ENCODE measurements at regions not wholly inside any gene's neighbourhood (a gene's known extent, or its start where the extent isn't known, plus 50 kb on each side); places are given as distances from the start of the nearest gene placed in this dataset.

DNA sequence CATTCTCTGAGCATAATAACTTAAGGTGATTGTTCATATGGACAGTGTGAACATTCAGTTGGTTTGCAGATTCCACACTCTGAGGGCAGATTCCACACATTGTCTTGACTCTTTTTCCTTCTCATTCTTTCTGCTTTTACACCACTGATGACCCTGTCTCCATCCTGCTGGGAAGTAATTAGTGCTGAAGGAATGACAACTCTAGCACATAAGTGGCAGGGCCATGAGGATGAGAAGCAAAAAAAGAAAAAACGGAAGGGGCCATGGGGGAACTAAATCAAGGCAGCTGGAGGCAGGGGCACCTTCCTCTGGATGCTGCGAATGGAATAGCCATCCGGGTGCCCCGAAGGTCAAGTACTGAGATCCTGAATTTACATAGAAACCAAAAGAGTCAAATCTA lies 944.0 kb downstream of the KCNJ2 start:
- no peak for TF ChIP-seq POLR2A (IDR thresholded peaks at IDR 0.05; ENCODE audit: low read depth)
- no peak for TF ChIP-seq EP300 (IDR thresholded peaks at IDR 0.05)
- TF ChIP-seq POLR2AphosphoS5 (IDR thresholded peaks at IDR 0.05): no peak
- TF ChIP-seq, protein P1, sequence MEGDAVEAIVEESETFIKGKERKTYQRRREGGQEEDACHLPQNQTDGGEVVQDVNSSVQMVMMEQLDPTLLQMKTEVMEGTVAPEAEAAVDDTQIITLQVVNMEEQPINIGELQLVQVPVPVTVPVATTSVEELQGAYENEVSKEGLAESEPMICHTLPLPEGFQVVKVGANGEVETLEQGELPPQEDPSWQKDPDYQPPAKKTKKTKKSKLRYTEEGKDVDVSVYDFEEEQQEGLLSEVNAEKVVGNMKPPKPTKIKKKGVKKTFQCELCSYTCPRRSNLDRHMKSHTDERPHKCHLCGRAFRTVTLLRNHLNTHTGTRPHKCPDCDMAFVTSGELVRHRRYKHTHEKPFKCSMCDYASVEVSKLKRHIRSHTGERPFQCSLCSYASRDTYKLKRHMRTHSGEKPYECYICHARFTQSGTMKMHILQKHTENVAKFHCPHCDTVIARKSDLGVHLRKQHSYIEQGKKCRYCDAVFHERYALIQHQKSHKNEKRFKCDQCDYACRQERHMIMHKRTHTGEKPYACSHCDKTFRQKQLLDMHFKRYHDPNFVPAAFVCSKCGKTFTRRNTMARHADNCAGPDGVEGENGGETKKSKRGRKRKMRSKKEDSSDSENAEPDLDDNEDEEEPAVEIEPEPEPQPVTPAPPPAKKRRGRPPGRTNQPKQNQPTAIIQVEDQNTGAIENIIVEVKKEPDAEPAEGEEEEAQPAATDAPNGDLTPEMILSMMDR (IDR thresholded peaks at IDR 0.05): no peak
- no peak overlapping the region for H3K27ac ChIP-seq (replicated peaks in 1 of 4)
- 82% methylated on average over 4 of the region's 4 CpGs for WGBS
- peaks cover 0 to 12% (median 0%) of the 10 kb centered on the region in 4 donors for H3K27me3 ChIP-seq
- no peak for DNase-seq (ENCODE audit: extremely low spot score)
- no peak overlapping the region for H3K4me3 ChIP-seq
- no peaks in the 10 kb centered on the region for H3K9me3 ChIP-seq
- H3K4me1 ChIP-seq: no peaks in the 10 kb centered on the region
- H3K36me3 ChIP-seq: no peaks in the 10 kb centered on the region
- intact Hi-C loops (cut with DNase I): no loop called here

DNA sequence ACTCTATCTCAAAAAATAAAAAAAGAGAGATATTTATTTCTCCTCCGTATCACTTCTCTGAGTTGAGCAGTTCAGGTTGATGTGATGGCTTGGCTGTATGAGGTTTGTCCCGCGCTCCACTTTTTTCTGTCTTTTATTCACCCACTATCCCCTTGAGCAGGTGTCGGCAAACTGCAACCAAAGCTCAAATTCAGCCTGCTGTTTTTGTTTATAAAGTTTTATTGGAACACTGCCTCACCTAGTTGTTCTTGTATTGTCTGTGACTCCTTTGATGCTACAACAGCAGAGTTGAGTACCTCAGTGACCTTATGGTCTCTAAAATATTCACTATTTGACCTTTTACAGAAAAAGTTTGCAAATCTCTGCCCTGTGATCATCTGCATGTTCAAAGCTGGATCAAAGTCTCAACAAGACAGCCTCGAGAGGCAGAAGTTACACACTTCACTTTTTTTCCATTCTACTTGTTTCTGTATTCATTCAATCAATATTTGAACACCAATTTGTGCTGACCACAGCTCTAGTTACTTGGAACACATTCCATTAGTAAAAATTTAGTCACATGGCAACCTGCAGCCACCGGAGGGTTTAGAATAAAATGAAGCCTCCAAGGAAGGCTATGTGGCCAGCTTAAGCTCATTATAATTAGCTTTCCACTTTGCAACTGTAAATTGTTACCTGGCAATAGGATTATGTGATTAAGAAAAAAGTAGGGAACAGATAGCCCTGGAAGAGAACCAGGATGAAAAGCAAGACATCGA lies 945.8 kb downstream of the KCNJ2 start:
- Histone ChIP-seq H3K4me1 (no peaks in the 10 kb centered on the region), H3K36me3 (no peaks in the 10 kb centered on the region), H3K27me3 (peaks cover 0 to 12% (median 0%) of the 10 kb centered on the region in 4 donors), H3K9me3 (no peaks in the 10 kb centered on the region), H3K27ac (replicated peaks in 1 of 4) (no peak overlapping the region), H3K4me3 (no peak overlapping the region)
- no peak for DNase-seq (ENCODE audit: extremely low spot score)
- intact Hi-C loops (cut with DNase I): no loop called here
- 78% methylated on average over 7 of the region's 7 CpGs for WGBS
- TF ChIP-seq POLR2AphosphoS5 (IDR thresholded peaks at IDR 0.05) (no peak), EP300 (IDR thresholded peaks at IDR 0.05) (no peak), POLR2A (IDR thresholded peaks at IDR 0.05; ENCODE audit: low read depth) (no peak)
- TF ChIP-seq, protein P1 (IDR thresholded peaks at IDR 0.05): no peak

DNA sequence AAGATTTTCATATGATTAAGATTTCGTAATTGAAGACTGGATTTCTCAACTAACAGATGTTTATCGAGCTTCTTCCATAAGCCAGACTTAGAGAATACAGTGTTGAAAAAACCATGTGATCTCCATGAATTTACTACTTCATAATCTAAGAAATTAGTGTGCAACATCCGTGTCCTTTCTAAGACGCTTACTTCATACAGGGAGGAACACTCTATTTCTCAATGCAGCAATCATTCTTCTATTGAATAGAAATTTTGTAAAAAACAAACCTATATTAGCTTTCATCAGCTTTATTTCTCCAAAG lies 946.3 kb downstream of the KCNJ2 start:
- H3K36me3 ChIP-seq: no peaks in the 10 kb centered on the region
- no peaks in the 10 kb centered on the region for H3K9me3 ChIP-seq
- TF ChIP-seq EP300 (IDR thresholded peaks at IDR 0.05) (no peak), POLR2A (IDR thresholded peaks at IDR 0.05; ENCODE audit: low read depth) (no peak), POLR2AphosphoS5 (IDR thresholded peaks at IDR 0.05) (no peak)
- TF ChIP-seq, protein P1 (IDR thresholded peaks at IDR 0.05): no peak
- intact Hi-C loops (cut with DNase I): no loop called here
- no peaks in the 10 kb centered on the region for H3K4me1 ChIP-seq
- no peak overlapping the region for H3K27ac ChIP-seq (replicated peaks in 1 of 4)
- no peak for DNase-seq (ENCODE audit: extremely low spot score)
- H3K4me3 ChIP-seq: no peak overlapping the region
- WGBS: 87% methylated on average over 4 of the region's 4 CpGs
- H3K27me3 ChIP-seq: peaks cover 0 to 12% (median 0%) of the 10 kb centered on the region in 4 donors

DNA sequence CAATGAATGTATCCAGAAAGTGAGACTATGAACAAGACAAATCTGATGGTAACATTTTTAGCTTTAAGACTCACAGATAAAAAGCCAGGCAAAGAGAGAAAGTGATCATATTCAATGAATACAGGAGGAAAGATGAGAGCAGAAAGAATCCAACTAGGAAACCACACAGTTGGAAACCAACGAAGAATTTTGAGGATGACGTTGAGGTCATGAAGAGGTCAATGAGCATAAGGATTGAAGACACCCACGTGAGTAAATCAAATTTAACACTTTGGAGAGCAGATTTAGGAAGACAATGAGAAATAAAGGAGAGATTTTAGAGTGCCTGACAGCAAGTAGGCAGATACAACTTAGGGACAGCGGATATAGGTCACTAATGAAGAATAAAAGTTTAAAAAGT lies 948.1 kb downstream of the KCNJ2 start:
- Histone ChIP-seq H3K9me3 (no peaks in the 10 kb centered on the region), H3K4me1 (no peaks in the 10 kb centered on the region), H3K27me3 (peaks cover 0 to 12% (median 0%) of the 10 kb centered on the region in 4 donors), H3K4me3 (no peak overlapping the region), H3K36me3 (no peaks in the 10 kb centered on the region), H3K27ac (replicated peaks in 1 of 4) (no peak overlapping the region)
- no peak for DNase-seq (ENCODE audit: extremely low spot score)
- no peak for TF ChIP-seq POLR2AphosphoS5 (IDR thresholded peaks at IDR 0.05)
- no peak for TF ChIP-seq EP300 (IDR thresholded peaks at IDR 0.05)
- TF ChIP-seq, protein P1 (IDR thresholded peaks at IDR 0.05): no peak
- TF ChIP-seq POLR2A (IDR thresholded peaks at IDR 0.05; ENCODE audit: low read depth): no peak
- 38% methylated on average over 4 of the region's 4 CpGs for WGBS
- intact Hi-C loops (cut with DNase I): no loop called here

DNA sequence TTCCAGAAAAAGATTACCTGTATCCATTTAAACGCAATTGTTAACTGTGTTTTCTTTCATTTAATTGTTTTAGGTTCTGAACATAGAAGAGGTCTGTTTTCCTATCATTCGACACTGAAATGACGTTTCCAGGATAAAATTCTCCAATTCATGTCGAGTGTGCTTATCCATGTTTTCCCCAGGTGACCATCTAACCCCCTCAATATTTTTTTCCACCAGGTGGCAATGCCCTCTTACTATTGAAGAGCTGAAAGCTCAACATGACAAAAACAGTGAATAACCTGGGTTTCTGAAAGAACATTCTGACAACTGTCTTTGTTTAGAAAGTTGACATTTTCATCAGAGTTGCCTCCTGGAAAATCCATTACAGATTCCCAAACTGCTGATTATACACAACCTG lies 948.7 kb downstream of the KCNJ2 start:
- H3K36me3 ChIP-seq: no peaks in the 10 kb centered on the region
- no peak overlapping the region for H3K27ac ChIP-seq (replicated peaks in 1 of 4)
- no peaks in the 10 kb centered on the region for H3K9me3 ChIP-seq
- intact Hi-C loops (cut with DNase I): no loop called here
- no peak overlapping the region for H3K4me3 ChIP-seq
- TF ChIP-seq, protein P1 (IDR thresholded peaks at IDR 0.05): peak; percentile 23 to 26 (median 25)
- no peak for TF ChIP-seq POLR2A (IDR thresholded peaks at IDR 0.05; ENCODE audit: low read depth)
- no peaks in the 10 kb centered on the region for H3K4me1 ChIP-seq
- DNase-seq (ENCODE audit: extremely low spot score): no peak
- peaks cover 0 to 12% (median 0%) of the 10 kb centered on the region in 4 donors for H3K27me3 ChIP-seq
- WGBS: 77% methylated on average over 4 of the region's 4 CpGs
